GM23338 (cell line): ENCODE measurements at regions not wholly inside any gene's neighbourhood (a gene's known extent, or its start where the extent isn't known, plus 50 kb on each side); places are given as distances from the start of the nearest gene placed in this dataset.

Experiments
- ATAC-seq: fragments of 200-7000 bp; cut with Tn5 transposase; 3 replicates; pipeline ENCODE4 v1.9.1; 2020
- DNase-seq: peaks from one replicate; pipeline ENCODE4 v3.0.0-alpha.2; 2015; ENCODE audit warnings: low spot score
- H2AFZ ChIP-seq: fragments of 200-600 bp; sonication (generic); 2 replicates; pipeline ENCODE4 v1.8.0; 2016; ENCODE audit warnings: antibody characterized with exemption, mild to moderate bottlenecking, moderate library complexity
- H3F3A ChIP-seq: fragments of 200-600 bp; sonication (generic); replicated peaks from 2 replicates; pipeline ENCODE4 v1.8.0; 2017; ENCODE audit warnings: antibody characterized with exemption, mixed run types, low read depth
- H3K27ac ChIP-seq: fragments of 200-600 bp; sonication (generic); 2 replicates; pipeline ENCODE4 v1.6.1; 2016; ENCODE audit warnings: low read depth
- H3K27me3 ChIP-seq: fragments of 200-600 bp; sonication (generic); 2 replicates; pipeline ENCODE4 v1.8.0; 2016; ENCODE audit warnings: mild to moderate bottlenecking, mixed run types, moderate library complexity; ENCODE audit not compliant: insufficient read depth
- H3K36me3 ChIP-seq: fragments of 200-600 bp; sonication (generic); 2 replicates; pipeline ENCODE4 v1.8.0; 2016; ENCODE audit warnings: mild to moderate bottlenecking; ENCODE audit not compliant: insufficient read depth
- H3K4me1 ChIP-seq: fragments of 200-600 bp; sonication (generic); 2 replicates; pipeline ENCODE4 v1.8.0; 2016; ENCODE audit warnings: mild to moderate bottlenecking, moderate library complexity; ENCODE audit not compliant: insufficient read depth
- H3K4me2 ChIP-seq: fragments of 200-600 bp; sonication (generic); 2 replicates; pipeline ENCODE4 v1.7.1; 2017; ENCODE audit warnings: mixed run types
- H3K4me3 ChIP-seq: fragments of 200-600 bp; sonication (generic); 2 replicates; pipeline ENCODE4 v1.6.1; 2016; ENCODE audit warnings: mixed run types
- H3K79me2 ChIP-seq: fragments of 200-600 bp; sonication (generic); replicated peaks from 2 replicates; pipeline ENCODE4 v1.8.0; 2017; ENCODE audit warnings: mild to moderate bottlenecking; ENCODE audit not compliant: insufficient read depth
- H3K9me2 ChIP-seq: fragments of 200-600 bp; sonication (generic); 2 replicates; pipeline ENCODE4 v1.8.0; 2017; ENCODE audit not compliant: insufficient read depth
- H4K20me1 ChIP-seq: fragments of 200-600 bp; sonication (generic); replicated peaks from 2 replicates; pipeline ENCODE4 v1.8.0; 2017; ENCODE audit warnings: mild to moderate bottlenecking; ENCODE audit not compliant: insufficient read depth
- H3K27ac Mint-ChIP-seq: 2 replicates; pipeline ENCODE4 v1.8.0; 2020; ENCODE audit warnings: inconsistent platforms, mild to moderate bottlenecking, moderate library complexity, mixed read lengths
- H3K27me3 Mint-ChIP-seq: 3 replicates; pipeline ENCODE4 v1.8.0; 2022; ENCODE audit warnings: low read depth, mild to moderate bottlenecking, moderate library complexity, mixed read lengths, inconsistent platforms; ENCODE audit not compliant: insufficient read depth, poor library complexity
- H3K36me3 Mint-ChIP-seq: 3 replicates; pipeline ENCODE4 v1.8.0; 2021; ENCODE audit warnings: low read depth, mild to moderate bottlenecking, inconsistent platforms, moderate library complexity, mixed read lengths
- H3K4me1 Mint-ChIP-seq: 3 replicates; pipeline ENCODE4 v1.8.0; 2020; ENCODE audit warnings: mild to moderate bottlenecking, inconsistent platforms, mixed read lengths
- H3K4me3 Mint-ChIP-seq: 3 replicates; pipeline ENCODE4 v1.8.0; 2021; ENCODE audit warnings: moderate library complexity, mild to moderate bottlenecking, inconsistent platforms, mixed read lengths
- H3K9me3 Mint-ChIP-seq: 3 replicates; pipeline ENCODE4 v1.8.0; 2020; ENCODE audit warnings: moderate library complexity, mild to moderate bottlenecking, inconsistent platforms, mixed read lengths
- CREB1 ChIP-seq: fragments of 250-450 bp; sonication (Bioruptor Pico); IDR thresholded peaks from 2 replicates; pipeline ENCODE4 v1.5.0; 2020; ENCODE audit warnings: low read depth, mild to moderate bottlenecking, moderate library complexity
- CTCF ChIP-seq, 2 experiments: fragments of 200-600 bp in 1 of 2; sonication (generic) in 1 of 2; conservative IDR thresholded peaks; 2 replicates each; pipeline versions ENCODE4 v1.5.1 to v1.6.1; 2016 to 2017; ENCODE audit warnings: antibody characterized with exemption in 2 of 2, low read depth in 2 of 2, mild to moderate bottlenecking in 2 of 2, moderate library complexity in 1 of 2
- ETS1 ChIP-seq: IDR thresholded peaks from 2 replicates; pipeline ENCODE4 v1.6.1; 2016; ENCODE audit warnings: antibody characterized with exemption
- EZH2 ChIP-seq: fragments of 200-600 bp; sonication (generic); IDR thresholded peaks from one replicate; pipeline ENCODE4 v1.8.0; 2017; ENCODE audit warnings: antibody characterized with exemption, mild to moderate bottlenecking, low read depth; ENCODE audit not compliant: unreplicated experiment
- EZH2phosphoT487 ChIP-seq: fragments of 200-600 bp; sonication (generic); IDR thresholded peaks from one replicate; pipeline ENCODE4 v1.8.1; 2018; ENCODE audit warnings: antibody characterized with exemption; ENCODE audit not compliant: unreplicated experiment
- JUNB ChIP-seq: IDR thresholded peaks from one replicate; pipeline ENCODE4 v1.6.1; 2016; ENCODE audit warnings: antibody characterized with exemption; ENCODE audit not compliant: unreplicated experiment
- NANOG ChIP-seq: IDR thresholded peaks from 2 replicates; pipeline ENCODE4 v1.6.1; 2016; ENCODE audit warnings: antibody characterized with exemption, borderline replicate concordance
- POLR2AphosphoS5 ChIP-seq: IDR thresholded peaks from 2 replicates; pipeline ENCODE4 v1.6.1; 2016; ENCODE audit warnings: antibody characterized with exemption, low read depth
- STAT1 ChIP-seq: IDR thresholded peaks from one replicate; pipeline ENCODE4 v1.6.1; 2016; ENCODE audit warnings: antibody characterized with exemption; ENCODE audit not compliant: unreplicated experiment
- ZNF114 ChIP-seq: fragments of 250-450 bp; sonication (Bioruptor Pico); IDR thresholded peaks from 2 replicates; pipeline ENCODE4 v1.5.0; 2020; ENCODE audit warnings: mild to moderate bottlenecking, moderate library complexity
- ZNF331 ChIP-seq: fragments of 250-450 bp; sonication (Bioruptor Pico); IDR thresholded peaks from 2 replicates; pipeline ENCODE4 v1.5.0; 2020; ENCODE audit warnings: low read depth, mild to moderate bottlenecking, moderate library complexity
- ZNF462 ChIP-seq: fragments of 250-450 bp; sonication (Bioruptor Pico); IDR thresholded peaks from 2 replicates; pipeline ENCODE4 v1.5.0; 2020; ENCODE audit warnings: mild to moderate bottlenecking, moderate library complexity

GRCh38 chr4:110826656-110827055 is 203.8 kb upstream of the PITX2 start:
- H3K27ac ChIP-seq: no peak overlapping the region
- H2AFZ ChIP-seq: no peak overlapping the region
- H3K4me3 ChIP-seq: no peak overlapping the region
- no peaks in the 10 kb centered on the region for H3K79me2 ChIP-seq
- Mint-ChIP-seq H3K27ac (no peak overlapping the region), H3K9me3 (peaks cover 2% of the 10 kb centered on the region; the same call in 2 of the 3 replicates), H3K36me3 (no peaks in the 10 kb centered on the region; the same call in 2 of the 3 replicates), H3K4me3 (no peak overlapping the region), H3K4me1 (no peaks in the 10 kb centered on the region), H3K27me3 (peaks cover 2% of the 10 kb centered on the region)
- no peaks in the 10 kb centered on the region for H3K9me2 ChIP-seq
- H3F3A ChIP-seq: no peaks in the 10 kb centered on the region
- DNase-seq (no peak), ATAC-seq (no peak)
- no peak for TF ChIP-seq ZNF462
- no peak for TF ChIP-seq CREB1 (CRISPR knock-in tag)
- no peak for TF ChIP-seq JUNB
- no peak for TF ChIP-seq POLR2AphosphoS5
- TF ChIP-seq NANOG: no peak
- no peak for TF ChIP-seq EZH2
- no peak for TF ChIP-seq EZH2phosphoT487
- TF ChIP-seq STAT1: no peak
- no peak for TF ChIP-seq CTCF (conservative IDR thresholded peaks at IDR 0.05; ENCODE audit: low read depth in 2 of 2)
- TF ChIP-seq ZNF114 (CRISPR knock-in tag): no peak
- TF ChIP-seq ETS1: no peak
- no peak for TF ChIP-seq ZNF331 (CRISPR knock-in tag)
- H3K4me1 ChIP-seq: no peaks in the 10 kb centered on the region
- H4K20me1 ChIP-seq: no peaks in the 10 kb centered on the region
- H3K36me3 ChIP-seq: no peaks in the 10 kb centered on the region
- no peak overlapping the region for H3K4me2 ChIP-seq
- H3K27me3 ChIP-seq: no peaks in the 10 kb centered on the region
